K562 (cell line): ENCODE measurements at regions not wholly inside any gene's neighbourhood (a gene's known extent, or its start where the extent isn't known, plus 50 kb on each side); places are given as distances from the start of the nearest gene placed in this dataset.

Experiments
- ATAC-seq: fragments of 200-7000 bp; cut with Tn5 transposase; 3 replicates; pipeline ENCODE4 v1.9.1; 2020; ENCODE audit warnings: moderate library complexity
- BruUV-seq: library from RNA; stranded (reverse); fragments of 400-500 nt; replicated peaks from 2 replicates; lab custom pipeline; 2021; lab: Mats Ljungman, UMichigan
- CTCF ChIA-PET: fragments of 300-600 bp; formaldehyde crosslinking; extraction: SDS; loops from one replicate; lab custom pipeline; 2021; ENCODE audit warnings: low intra/inter-chr PET ratio; lab: Yijun Ruan, JAX
- POLR2A ChIA-PET: fragments of 300-600, 350-650 bp; sonication (Branson Sonifier 250); formaldehyde crosslinking; extraction: SDS; loops from one replicate; lab custom pipeline; 2021; ENCODE audit warnings: antibody characterized with exemption, inconsistent platforms; lab: Yijun Ruan, JAX
- DNase-seq, 4 experiments: peaks; one replicate each; pipeline versions ENCODE4 v3.0.0 to v3.0.0-alpha.2; 2011 to 2018; ENCODE audit warnings: low spot score in 3 of 4, mixed read lengths in 3 of 4; ENCODE audit errors: extremely low read depth in 1 of 4
- FAIRE-seq: peaks from 2 replicates; lab custom pipeline; 2011; peaks lifted over from hg19 to GRCh38; lab: Jason Lieb, UNC
- H2AFZ ChIP-seq: 2 replicates; pipeline ENCODE4 v1.6.0; 2011; ENCODE audit warnings: low read depth, low read length, control low read depth, inconsistent platforms
- H3K27ac ChIP-seq: fragments of 200-600 bp; 3 replicates; pipeline ENCODE4 v1.8.0; 2011; ENCODE audit warnings: low read depth, mild to moderate bottlenecking, control low read depth, inconsistent platforms, low read length, moderate library complexity, mixed read lengths; ENCODE audit errors: extremely low read depth
- H3K27me3 ChIP-seq, 2 experiments: fragments of 300-600 bp in 1 of 2; 2 replicates in 1 of 2; 3 replicates in 1 of 2; pipeline versions ENCODE4 v1.6.0 to v1.8.0; 2011; ENCODE audit warnings: inconsistent platforms in 2 of 2, low read length in 2 of 2, mild to moderate bottlenecking in 1 of 2, mixed read lengths in 1 of 2, moderate library complexity in 1 of 2; ENCODE audit not compliant: control insufficient read depth in 2 of 2, insufficient read depth in 2 of 2
- H3K36me3 ChIP-seq: fragments of 300-600 bp; 3 replicates; pipeline ENCODE4 v1.8.0; 2011; ENCODE audit warnings: mild to moderate bottlenecking, low read length, inconsistent platforms; ENCODE audit not compliant: control insufficient read depth, insufficient read depth
- H3K4me1 ChIP-seq, 2 experiments: fragments of 200-600 bp in 1 of 2; replicated peaks in 1 of 2; 2 replicates in 1 of 2; 3 replicates in 1 of 2; pipeline versions ENCODE4 v1.5.1 to v1.8.0; 2011; ENCODE audit warnings: inconsistent platforms in 2 of 2, low read length in 2 of 2, mild to moderate bottlenecking in 1 of 2, mixed read lengths in 1 of 2, moderate library complexity in 1 of 2; ENCODE audit not compliant: control insufficient read depth in 2 of 2, insufficient read depth in 2 of 2
- H3K4me2 ChIP-seq: 2 replicates; pipeline ENCODE4 v1.6.1; 2011; ENCODE audit warnings: low read length, control low read depth, inconsistent platforms, mixed read lengths; ENCODE audit not compliant: insufficient read depth
- H3K4me3 ChIP-seq: fragments of 200-600 bp; sonication (generic), shearing (Covaris generic); 2 replicates; pipeline ENCODE4 v1.5.1; 2016; ENCODE audit warnings: control low read depth, inconsistent platforms
- H3K79me2 ChIP-seq: fragments of 200-600 bp; 3 replicates; pipeline ENCODE4 v1.8.0; 2011; ENCODE audit warnings: low read length, inconsistent platforms; ENCODE audit not compliant: control insufficient read depth, insufficient read depth
- H3K9ac ChIP-seq, 2 experiments: 2 replicates each; pipeline versions ENCODE4 v1.6.0 to v1.6.1; 2011; ENCODE audit warnings: low read depth in 2 of 2, low read length in 2 of 2, control low read depth in 1 of 2, inconsistent platforms in 1 of 2, mild to moderate bottlenecking in 1 of 2, mixed read lengths in 1 of 2; ENCODE audit not compliant: insufficient read depth in 1 of 2
- H3K9me1 ChIP-seq: one replicate; pipeline ENCODE4 v1.6.0; 2011; ENCODE audit warnings: inconsistent platforms, mild to moderate bottlenecking, low read length, moderate library complexity; ENCODE audit not compliant: control insufficient read depth, insufficient read depth
- H3K9me3 ChIP-seq: replicated peaks from 2 replicates; pipeline ENCODE4 v1.5.1; 2011; ENCODE audit warnings: low read depth, low read length, inconsistent platforms; ENCODE audit not compliant: control insufficient read depth, insufficient read depth
- H4K20me1 ChIP-seq: replicated peaks from 2 replicates; pipeline ENCODE4 v1.6.1; 2011; ENCODE audit warnings: low read length, inconsistent platforms, mixed read lengths; ENCODE audit not compliant: control insufficient read depth, insufficient read depth
- BRCA1 ChIP-seq, 2 experiments: fragments of 450-650 bp in 1 of 2; sonication (generic) in 1 of 2; formaldehyde crosslinking in 1 of 2; IDR thresholded peaks; 2 replicates each; pipeline versions ENCODE4 v1.5.0 to v1.6.1; 2017 to 2020; ENCODE audit warnings: mild to moderate bottlenecking in 1 of 2, missing genetic modification reagents in 1 of 2
- CUX1 ChIP-seq: fragments of 200-800 bp; sonication (Bioruptor generic); IDR thresholded peaks from 2 replicates; pipeline ENCODE4 v1.6.1; 2016; ENCODE audit warnings: missing genetic modification characterization, missing compliant biosample characterization
- LCOR ChIP-seq: sonication (generic); formaldehyde crosslinking; IDR thresholded peaks from 2 replicates; pipeline ENCODE4 v1.8.0; 2022; ENCODE audit warnings: mild to moderate bottlenecking, missing genetic modification reagents
- NCOA2 ChIP-seq, 2 experiments: fragments of 450-650 bp; IDR thresholded peaks; 2 replicates each; pipeline ENCODE4 v1.6.1; 2018; ENCODE audit warnings: mild to moderate bottlenecking in 2 of 2, moderate library complexity in 1 of 2; ENCODE audit not compliant: partially characterized antibody in 2 of 2
- PATZ1 ChIP-seq: fragments of 250-450 bp; sonication (Bioruptor Pico); IDR thresholded peaks from 2 replicates; pipeline ENCODE4 v1.5.0; 2020; ENCODE audit warnings: mild to moderate bottlenecking, borderline replicate concordance
- PREB ChIP-seq: sonication (generic); formaldehyde crosslinking; IDR thresholded peaks from 2 replicates; pipeline ENCODE4 v1.8.1; 2023; ENCODE audit warnings: mild to moderate bottlenecking, missing genetic modification reagents
- RBM17 ChIP-seq: fragments of 200-400 bp; formaldehyde crosslinking; IDR thresholded peaks from 2 replicates; pipeline ENCODE4 v1.6.1; 2017; ENCODE audit warnings: low read depth, mild to moderate bottlenecking, low read length, borderline replicate concordance
- WGBS: fragments of 100-300 bp; shearing (Covaris generic); methylation state at CpG from one replicate; pipeline ENCODE4 v1.1.6; 2016; ENCODE audit warnings: low coverage, mixed read lengths; ENCODE audit not compliant: insufficient coverage; ENCODE audit errors: missing lambda C conversion rate; 5-methylcytosine and 5-hydroxymethylcytosine counted together
- in situ Hi-C: fragments of 300-500 bp; cut with MboI; formaldehyde crosslinking; loops from 4 replicates; pipeline ENCODE4 v1.15.0; 2018; ENCODE audit warnings: inconsistent platforms, mixed read lengths
- intact Hi-C: fragments of 100-400 bp; cut with micrococcal nuclease; formaldehyde crosslinking; loops from 2 replicates; pipeline ENCODE4 v1.14.2; 2022

GRCh38 chr22:48049116-48049515 is 1286.7 kb downstream of the TBC1D22A start (continued):
- TF ChIP-seq BRCA1 (IDR thresholded peaks at IDR 0.05) (no peak), BRCA1 (CRISPR knock-in tag; IDR thresholded peaks at IDR 0.05) (no peak), RBM17 (no peak), CUX1 (CRISPR knock-in tag) (no peak)

GRCh38 chr22:48047722-48048500 is 1285.5 kb downstream of the TBC1D22A start:
- CTCF ChIA-PET: no interaction called here
- Histone ChIP-seq H3K4me3 (no peak overlapping the region), H3K9ac (no peak overlapping the region), H3K36me3 (no peaks in the 10 kb centered on the region), H3K4me2 (no peak overlapping the region), H4K20me1 (no peaks in the 10 kb centered on the region), H3K9me3 (no peaks in the 10 kb centered on the region), H3K9me1 (no peaks in the 10 kb centered on the region), H3K79me2 (no peaks in the 10 kb centered on the region), H2AFZ (no peak overlapping the region), H3K4me1 (no peaks in the 10 kb centered on the region), H3K27ac (no peak overlapping the region), H3K27me3 (peaks cover 0 to 5% of the 10 kb centered on the region in 2 experiments; a peak in 2 of 5 replicates)
- no peak for TF ChIP-seq NCOA2 (IDR thresholded peaks at IDR 0.05; ENCODE audit: partially characterized antibody in 2 of 2)
- TF ChIP-seq LCOR (CRISPR knock-in tag): no peak
- no peak for TF ChIP-seq PREB
- no peak for TF ChIP-seq PATZ1 (CRISPR knock-in tag)
- 2% methylated on average over 9 of the region's 9 CpGs for WGBS
- POLR2A ChIA-PET: no interaction called here
- DNase-seq: no peak
- no peak for ATAC-seq
- intact Hi-C loops (no loop called here), in situ Hi-C loops (no loop called here)
- FAIRE-seq: no peak
- no TSS peak for BruUV-seq
